ENCODE measurements at regions not wholly inside any gene's neighbourhood (a gene's known extent, or its start where the extent isn't known, plus 50 kb on each side); places are given as distances from the start of the nearest gene placed in this dataset.

DNA sequence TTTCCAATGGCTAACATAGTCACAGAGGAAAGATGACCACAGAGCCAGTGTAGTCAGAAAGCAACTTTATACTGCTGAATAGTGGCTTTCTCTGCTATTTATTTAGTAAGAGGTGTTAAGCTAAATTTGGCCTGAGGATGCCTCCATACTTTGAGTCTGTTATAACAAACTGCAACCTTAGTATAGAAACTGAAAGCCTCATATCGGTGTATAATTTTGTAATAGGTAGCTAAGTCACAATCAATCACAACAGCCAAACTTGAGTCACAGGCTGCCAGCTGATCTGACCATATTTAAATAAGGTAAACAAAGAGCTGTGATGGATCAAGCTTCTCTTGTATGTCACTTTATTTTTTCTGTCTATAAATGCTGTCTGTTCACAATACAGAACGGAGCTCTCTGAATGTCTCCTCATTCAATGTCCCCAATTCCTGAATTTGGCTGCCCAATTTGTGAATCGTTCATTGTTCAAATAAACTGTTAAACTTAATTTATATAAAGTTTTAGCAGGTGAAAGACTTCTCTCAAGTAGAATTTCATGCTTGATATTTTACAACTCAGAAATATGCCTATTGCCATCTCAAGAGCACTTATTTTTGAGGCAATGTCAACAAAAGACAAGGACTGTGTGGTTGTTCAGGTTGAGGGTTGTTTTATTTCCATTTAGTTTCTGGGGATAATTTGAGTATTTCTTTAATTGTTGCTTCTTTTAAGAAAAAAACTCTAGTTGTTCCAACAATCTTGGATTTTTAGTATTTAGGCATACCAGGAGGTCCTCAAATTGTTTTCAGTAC lies 339.7 kb upstream of the B3GALT2 start:
- TF ChIP-seq GATA2 (IDR thresholded peaks at IDR 0.05; ENCODE audit: low read depth, low read length): no peak
- TF ChIP-seq GATA3 (IDR thresholded peaks at IDR 0.05; ENCODE audit: low read depth, low read length): no peak

GRCh38 chr1:193525411-193525810 lies 339.0 kb upstream of the B3GALT2 start:
- TF ChIP-seq GATA3 (IDR thresholded peaks at IDR 0.05; ENCODE audit: low read depth, low read length) (no peak), GATA2 (IDR thresholded peaks at IDR 0.05; ENCODE audit: low read depth, low read length) (no peak)

- TF ChIP-seq GATA2 (IDR thresholded peaks at IDR 0.05; ENCODE audit: low read depth, low read length): no peak
- no peak for TF ChIP-seq GATA3 (IDR thresholded peaks at IDR 0.05; ENCODE audit: low read depth, low read length)
Observed at GRCh38 chr1:193524616-193525015, 338.2 kb upstream of the B3GALT2 start.

DNA sequence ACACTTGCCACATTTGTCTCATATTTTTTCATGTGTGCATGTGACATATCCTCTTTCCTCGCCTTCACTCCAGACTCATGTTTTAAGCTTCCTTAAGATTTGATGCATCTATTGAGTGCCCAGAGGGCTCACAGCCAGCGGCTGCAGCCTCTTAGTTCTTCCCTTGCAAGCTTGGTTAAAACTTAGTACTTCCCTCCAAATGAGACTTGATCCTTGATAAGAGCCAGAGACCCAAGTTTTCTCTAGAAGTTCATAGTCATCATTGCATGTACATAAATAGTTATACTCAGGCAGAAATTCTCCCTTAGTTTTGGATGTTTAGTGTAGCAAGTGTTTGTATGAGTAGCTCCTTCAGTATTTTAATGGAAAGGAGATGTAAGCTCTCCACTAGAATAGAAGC lies 337.6 kb upstream of the B3GALT2 start:
- TF ChIP-seq GATA3 (IDR thresholded peaks at IDR 0.05; ENCODE audit: low read depth, low read length): no peak
- no peak for TF ChIP-seq GATA2 (IDR thresholded peaks at IDR 0.05; ENCODE audit: low read depth, low read length)

DNA sequence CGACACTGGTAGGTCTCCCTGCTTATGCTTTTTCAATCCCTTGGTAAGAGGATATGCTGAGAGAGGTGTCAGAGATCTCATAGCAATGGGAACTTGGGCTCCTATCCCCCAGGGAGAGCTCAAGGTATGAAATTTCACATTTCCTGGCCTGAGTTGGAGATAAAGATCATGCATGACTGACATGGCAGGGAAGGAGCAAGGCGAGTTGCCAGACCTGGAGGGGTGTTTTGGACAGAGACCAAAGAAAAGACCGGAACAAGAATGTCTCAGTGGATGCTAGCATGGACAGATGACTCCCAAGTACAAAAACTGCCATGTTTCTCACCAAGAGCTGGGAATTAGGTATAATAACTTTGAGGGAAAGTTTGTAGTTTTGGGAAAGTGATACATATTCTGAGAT lies 334.1 kb upstream of the B3GALT2 start:
- TF ChIP-seq GATA3 (IDR thresholded peaks at IDR 0.05; ENCODE audit: low read depth, low read length): no peak
- no peak for TF ChIP-seq GATA2 (IDR thresholded peaks at IDR 0.05; ENCODE audit: low read depth, low read length)

GRCh38 chr1:193519922-193520321 lies 333.5 kb upstream of the B3GALT2 start:
- TF ChIP-seq GATA3 (IDR thresholded peaks at IDR 0.05; ENCODE audit: low read depth, low read length) (no peak), GATA2 (IDR thresholded peaks at IDR 0.05; ENCODE audit: low read depth, low read length) (no peak)

DNA sequence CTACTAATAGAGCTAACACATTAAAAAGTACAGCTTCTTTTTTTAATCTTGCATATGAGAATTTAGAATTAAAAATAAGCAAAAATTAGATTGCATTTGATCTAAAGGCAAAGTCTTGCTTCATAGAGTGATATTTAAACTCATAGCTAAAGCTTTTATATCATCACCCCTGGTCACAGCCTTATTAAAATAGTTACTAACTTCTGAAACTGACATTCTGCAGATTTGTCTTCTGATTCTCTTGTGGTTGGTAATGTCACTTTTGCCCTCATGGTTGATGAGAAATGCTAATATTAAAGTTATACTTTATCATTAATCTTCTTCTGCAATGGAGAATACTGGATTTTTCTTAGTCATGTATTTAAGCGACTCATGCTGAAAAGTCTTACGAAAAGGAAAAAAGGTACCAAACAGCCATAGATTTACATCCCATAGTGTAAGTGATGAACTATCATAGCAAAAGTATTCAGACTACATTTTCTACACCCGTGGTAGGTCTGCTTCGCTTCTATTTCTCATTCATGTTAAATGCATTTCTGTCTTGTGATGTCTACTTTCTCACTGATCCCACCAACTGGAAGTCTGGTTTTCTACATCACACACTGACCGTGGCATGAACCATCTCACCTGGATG lies 330.5 kb upstream of the B3GALT2 start:
- TF ChIP-seq GATA3 (IDR thresholded peaks at IDR 0.05; ENCODE audit: low read depth, low read length): no peak
- no peak for TF ChIP-seq GATA2 (IDR thresholded peaks at IDR 0.05; ENCODE audit: low read depth, low read length)

GRCh38 chr1:193514397-193514796 lies 328.0 kb upstream of the B3GALT2 start:
- TF ChIP-seq GATA2 (IDR thresholded peaks at IDR 0.05; ENCODE audit: low read depth, low read length): no peak
- no peak for TF ChIP-seq GATA3 (IDR thresholded peaks at IDR 0.05; ENCODE audit: low read depth, low read length)

DNA sequence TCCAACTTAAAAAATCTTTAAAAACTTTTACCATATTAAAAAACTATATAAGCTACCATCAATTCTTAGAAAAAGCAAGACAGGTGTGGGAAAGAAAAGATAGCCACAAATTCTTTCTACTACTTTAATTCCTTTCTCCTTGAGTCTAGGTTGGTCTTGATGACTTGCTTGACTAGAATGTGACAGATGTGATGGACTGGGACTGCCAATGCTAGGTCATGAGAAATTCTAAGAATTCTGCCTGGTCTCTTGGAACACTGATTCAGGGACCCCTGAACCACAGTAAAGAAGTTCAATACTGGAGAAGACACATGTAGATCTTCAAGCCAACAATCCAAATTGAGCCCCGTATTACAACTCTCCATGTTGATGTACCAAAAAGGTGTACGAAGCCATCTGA lies 326.6 kb upstream of the B3GALT2 start:
- no peak for TF ChIP-seq GATA2 (IDR thresholded peaks at IDR 0.05; ENCODE audit: low read depth, low read length)
- TF ChIP-seq GATA3 (IDR thresholded peaks at IDR 0.05; ENCODE audit: low read depth, low read length): no peak

GRCh38 chr1:193504920-193505319 lies 318.5 kb upstream of the B3GALT2 start:
- TF ChIP-seq GATA3 (IDR thresholded peaks at IDR 0.05; ENCODE audit: low read depth, low read length): no peak
- no peak for TF ChIP-seq GATA2 (IDR thresholded peaks at IDR 0.05; ENCODE audit: low read depth, low read length)

GRCh38 chr1:193498088-193498655 lies 311.8 kb upstream of the B3GALT2 start:
- TF ChIP-seq GATA3 (IDR thresholded peaks at IDR 0.05; ENCODE audit: low read depth, low read length) (no peak), GATA2 (IDR thresholded peaks at IDR 0.05; ENCODE audit: low read depth, low read length) (no peak)

DNA sequence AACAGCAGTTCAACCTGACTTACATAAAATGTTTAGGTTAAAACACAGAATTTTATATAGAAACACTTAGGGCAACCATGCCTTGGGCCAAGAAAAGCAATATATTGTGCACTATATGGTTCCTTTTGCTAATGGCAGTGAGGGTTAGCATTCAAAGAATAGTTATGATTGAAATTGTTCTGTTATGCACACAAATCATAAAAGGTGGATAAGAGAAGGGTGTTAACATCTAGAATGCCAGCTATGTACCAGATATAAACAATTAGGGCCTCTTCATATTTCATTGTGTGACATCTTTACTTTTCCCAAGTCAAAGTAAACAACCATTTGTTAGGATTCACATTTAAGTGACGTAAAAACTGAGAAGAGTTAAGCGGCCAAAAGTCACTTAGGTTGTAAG lies 308.0 kb upstream of the B3GALT2 start:
- no peak for TF ChIP-seq GATA3 (IDR thresholded peaks at IDR 0.05; ENCODE audit: low read depth, low read length)
- no peak for TF ChIP-seq GATA2 (IDR thresholded peaks at IDR 0.05; ENCODE audit: low read depth, low read length)

- TF ChIP-seq GATA3 (IDR thresholded peaks at IDR 0.05; ENCODE audit: low read depth, low read length): no peak
- TF ChIP-seq GATA2 (IDR thresholded peaks at IDR 0.05; ENCODE audit: low read depth, low read length): no peak
Observed at GRCh38 chr1:193489191-193489590, 302.8 kb upstream of the B3GALT2 start.

- no peak for TF ChIP-seq GATA3 (IDR thresholded peaks at IDR 0.05; ENCODE audit: low read depth, low read length)
- no peak for TF ChIP-seq GATA2 (IDR thresholded peaks at IDR 0.05; ENCODE audit: low read depth, low read length)
Observed at GRCh38 chr1:193487722-193488121, 301.3 kb upstream of the B3GALT2 start.
